Type B pancreatic cell (in vitro differentiated cells): ENCODE measurements at regions not wholly inside any gene's neighbourhood (a gene's known extent, or its start where the extent isn't known, plus 50 kb on each side); places are given as distances from the start of the nearest gene placed in this dataset.

Experiments used
- DNase-seq: peaks from one replicate; pipeline ENCODE4 v3.0.0; 2021; ENCODE audit warnings: mixed read lengths; ENCODE audit not compliant: unreplicated experiment; ENCODE audit errors: extremely low spot score
- H3K27ac Mint-ChIP-seq: 2 replicates; pipeline ENCODE4 v1.8.0; 2021; ENCODE audit warnings: mild to moderate bottlenecking, mixed read lengths
- H3K27me3 Mint-ChIP-seq: 2 replicates; pipeline ENCODE4 v1.8.0; 2021; ENCODE audit warnings: mixed read lengths
- H3K36me3 Mint-ChIP-seq: 2 replicates; pipeline ENCODE4 v1.8.0; 2021; ENCODE audit warnings: mixed read lengths
- H3K4me1 Mint-ChIP-seq: one replicate; pipeline ENCODE4 v1.8.0; 2021; ENCODE audit warnings: mixed read lengths; ENCODE audit not compliant: unreplicated experiment
- H3K4me3 Mint-ChIP-seq: 2 replicates; pipeline ENCODE4 v1.8.0; 2021; ENCODE audit warnings: mild to moderate bottlenecking, mixed read lengths
- H3K9me3 Mint-ChIP-seq: 2 replicates; pipeline ENCODE4 v1.8.0; 2021; ENCODE audit warnings: mixed read lengths
- CTCF ChIP-seq: fragments of 200-600 bp; sonication (generic); conservative IDR thresholded peaks from 2 replicates; pipeline ENCODE4 v1.5.0; 2021; ENCODE audit warnings: antibody characterized with exemption, mild to moderate bottlenecking

- Mint-ChIP-seq H3K27ac (no peak overlapping the region), H3K36me3 (peaks cover 4% of the 10 kb centered on the region), H3K4me1 (peaks cover 21% of the 10 kb centered on the region), H3K4me3 (no peak overlapping the region), H3K27me3 (no peaks in the 10 kb centered on the region), H3K9me3 (no peaks in the 10 kb centered on the region)
- no peak for TF ChIP-seq CTCF
- DNase-seq, result no peak
Measured at GRCh38 chr20:40467067-40467466, 222.0 kb downstream of the MAFB start.

GRCh38 chr20:40464731-40465208 lies 224.3 kb downstream of the MAFB start:
- Mint-ChIP-seq H3K36me3 (peaks cover 4% of the 10 kb centered on the region), H3K9me3 (peaks cover 4% of the 10 kb centered on the region), H3K4me1 (peaks cover 25% of the 10 kb centered on the region), H3K27ac (no peak overlapping the region), H3K27me3 (no peaks in the 10 kb centered on the region), H3K4me3 (no peak overlapping the region)
- DNase-seq, result no peak
- no peak for TF ChIP-seq CTCF

GRCh38 chr20:40463171-40463570 lies 225.9 kb downstream of the MAFB start:
- Mint-ChIP-seq H3K4me1 (peaks cover 28% of the 10 kb centered on the region), H3K36me3 (peaks cover 2% of the 10 kb centered on the region), H3K4me3 (no peak overlapping the region), H3K27ac (no peak overlapping the region), H3K9me3 (peaks cover 4% of the 10 kb centered on the region), H3K27me3 (no peaks in the 10 kb centered on the region)
- no peak for DNase-seq
- TF ChIP-seq CTCF, result no peak

GRCh38 chr20:40462566-40462965 lies 226.5 kb downstream of the MAFB start:
- DNase-seq, result no peak
- H3K27me3 Mint-ChIP-seq, result no peaks in the 10 kb centered on the region
- H3K27ac Mint-ChIP-seq, result no peak overlapping the region
- no peak overlapping the region for H3K4me3 Mint-ChIP-seq
- no peak for TF ChIP-seq CTCF
- H3K9me3 Mint-ChIP-seq, result peaks cover 4% of the 10 kb centered on the region
- H3K36me3 Mint-ChIP-seq, result no peaks in the 10 kb centered on the region
- H3K4me1 Mint-ChIP-seq, result peaks cover 26% of the 10 kb centered on the region

- Mint-ChIP-seq H3K36me3 (no peaks in the 10 kb centered on the region), H3K27me3 (no peaks in the 10 kb centered on the region), H3K4me3 (no peak overlapping the region), H3K9me3 (peaks cover 4% of the 10 kb centered on the region), H3K27ac (no peak overlapping the region), H3K4me1 (peaks cover 26% of the 10 kb centered on the region)
- TF ChIP-seq CTCF, result no peak
- no peak for DNase-seq
Measured at GRCh38 chr20:40459299-40459698, 229.7 kb downstream of the MAFB start.

GRCh38 chr20:40457404-40457803 lies 231.6 kb downstream of the MAFB start:
- Mint-ChIP-seq H3K4me3 (no peak overlapping the region), H3K27ac (no peak overlapping the region), H3K9me3 (peaks cover 4% of the 10 kb centered on the region), H3K4me1 (peaks cover 25% of the 10 kb centered on the region), H3K36me3 (no peaks in the 10 kb centered on the region), H3K27me3 (no peaks in the 10 kb centered on the region)
- TF ChIP-seq CTCF, result no peak
- DNase-seq, result no peak
